ENCODE measurements at regions not wholly inside any gene's neighbourhood (a gene's known extent, or its start where the extent isn't known, plus 50 kb on each side); places are given as distances from the start of the nearest gene placed in this dataset.
"Not testable (repeated sequence)": the region's sequence is repeated elsewhere in the genome, so short reads cannot be mapped to it uniquely, and the experiment has no call there.

- TF ChIP-seq CTCF (IDR thresholded peaks at IDR 0.05; ENCODE audit: low read depth, low read length, missing control alignments), result no peak
- DNase-seq (ENCODE audit: extremely low read depth, low read depth), result no peak
- H3K4me3 ChIP-seq (replicated peaks; ENCODE audit: low read depth, low read length), result no peak overlapping the region
Observed at GRCh38 chr3:187850258-187850921, 105.1 kb upstream of the BCL6 start.

- TF ChIP-seq CTCF (IDR thresholded peaks at IDR 0.05; ENCODE audit: low read depth, low read length, missing control alignments), result no peak
- no peak overlapping the region for H3K4me3 ChIP-seq (replicated peaks; ENCODE audit: low read depth, low read length)
- no peak for DNase-seq (ENCODE audit: extremely low read depth, low read depth)
Observed at GRCh38 chr3:187852842-187853730, 107.8 kb upstream of the BCL6 start.

GRCh38 chr3:187855131-187855530, 109.9 kb upstream of the BCL6 start:
- DNase-seq (ENCODE audit: extremely low read depth, low read depth), result no peak
- no peak overlapping the region for H3K4me3 ChIP-seq (replicated peaks; ENCODE audit: low read depth, low read length)
- no peak for TF ChIP-seq CTCF (IDR thresholded peaks at IDR 0.05; ENCODE audit: low read depth, low read length, missing control alignments)

GRCh38 chr3:187856555-187856954, 111.3 kb upstream of the BCL6 start:
- no peak for TF ChIP-seq CTCF (IDR thresholded peaks at IDR 0.05; ENCODE audit: low read depth, low read length, missing control alignments)

GRCh38 chr3:187858041-187858440, 112.8 kb upstream of the BCL6 start:
- no peak for DNase-seq (ENCODE audit: extremely low read depth, low read depth)
- no peak overlapping the region for H3K4me3 ChIP-seq (replicated peaks; ENCODE audit: low read depth, low read length)
- no peak for TF ChIP-seq CTCF (IDR thresholded peaks at IDR 0.05; ENCODE audit: low read depth, low read length, missing control alignments)

More at GRCh38 chr3:187856555-187856954, 111.3 kb upstream of the BCL6 start:
- no peak for DNase-seq (ENCODE audit: extremely low read depth, low read depth)
- H3K4me3 ChIP-seq (replicated peaks; ENCODE audit: low read depth, low read length), result no peak overlapping the region

- no peak for TF ChIP-seq CTCF (IDR thresholded peaks at IDR 0.05; ENCODE audit: low read depth, low read length, missing control alignments)
- DNase-seq (ENCODE audit: extremely low read depth, low read depth), result no peak
- no peak overlapping the region for H3K4me3 ChIP-seq (replicated peaks; ENCODE audit: low read depth, low read length)
Observed at GRCh38 chr3:187858711-187859110, 113.4 kb upstream of the BCL6 start.

- not testable (repeated sequence) for H3K4me3 ChIP-seq (replicated peaks; ENCODE audit: low read depth, low read length); DNase-seq (ENCODE audit: extremely low read depth, low read depth)
Observed at GRCh38 chr3:187862701-187863277, 117.5 kb upstream of the BCL6 start.
